NCI-H128 (cell line): ENCODE measurements at regions not wholly inside any gene's neighbourhood (a gene's known extent, or its start where the extent isn't known, plus 50 kb on each side); places are given as distances from the start of the nearest gene placed in this dataset.

Experiments
- DNase-seq: peaks from one replicate; lab custom pipeline; 2025; ENCODE audit not compliant: unreplicated experiment; lab: John Stamatoyannopoulos, UW

GRCh38 chr22:27156821-27157489 is 499.6 kb downstream of the MIAT start:
- no peak for DNase-seq

GRCh38 chr22:27157666-27158370 is 500.4 kb downstream of the MIAT start:
- DNase-seq: no peak

- DNase-seq: no peak
Measured at GRCh38 chr22:27159016-27159415, 501.6 kb downstream of the MIAT start.

GRCh38 chr22:27159716-27160295 is 502.4 kb downstream of the MIAT start:
- no peak for DNase-seq

DNA sequence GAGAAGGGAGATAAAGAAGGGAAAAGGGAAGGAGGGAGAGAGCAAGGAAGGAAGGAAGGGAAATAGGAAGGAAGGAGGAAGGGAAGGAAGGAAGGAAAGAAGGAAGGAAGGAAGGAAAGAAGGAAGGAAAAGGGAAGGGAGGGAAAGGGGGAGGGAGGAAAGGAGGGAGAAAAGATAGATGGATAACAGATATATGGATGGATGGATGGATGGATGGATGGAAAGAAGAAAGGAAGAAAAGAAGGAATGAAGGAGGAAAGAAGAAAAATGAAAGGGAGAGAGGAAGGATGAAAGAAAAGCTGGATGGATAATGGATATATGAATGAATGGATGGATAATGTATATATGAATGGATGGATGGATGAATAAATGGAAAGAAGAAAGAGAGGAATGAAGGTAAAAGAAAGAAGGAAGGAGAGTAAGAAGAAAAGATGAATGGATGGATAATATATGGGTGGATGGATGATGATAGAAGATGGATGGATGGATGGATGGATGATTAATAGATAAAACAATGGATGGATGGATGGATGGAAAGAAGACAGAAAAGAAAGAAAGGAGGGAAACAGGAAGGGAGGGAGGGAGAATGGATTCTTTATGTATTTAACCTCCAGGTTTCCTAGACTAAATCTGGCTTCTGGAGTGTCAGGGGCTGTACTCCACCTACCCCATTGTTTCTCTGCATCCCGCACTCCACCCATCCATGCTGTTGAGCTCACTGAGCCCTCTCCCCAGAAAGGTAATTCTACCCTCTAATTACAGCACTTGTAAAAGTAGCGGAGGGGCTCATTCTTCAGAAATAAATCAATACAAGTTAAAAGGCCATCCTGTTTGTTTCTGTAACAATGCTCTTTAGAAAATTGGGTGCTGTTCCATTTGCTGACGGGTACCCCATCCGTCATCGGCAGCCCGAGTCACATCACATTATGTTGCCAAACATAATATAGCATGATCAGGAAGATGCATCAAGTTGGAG is 506.1 kb downstream of the MIAT start:
- DNase-seq: no peak

DNA sequence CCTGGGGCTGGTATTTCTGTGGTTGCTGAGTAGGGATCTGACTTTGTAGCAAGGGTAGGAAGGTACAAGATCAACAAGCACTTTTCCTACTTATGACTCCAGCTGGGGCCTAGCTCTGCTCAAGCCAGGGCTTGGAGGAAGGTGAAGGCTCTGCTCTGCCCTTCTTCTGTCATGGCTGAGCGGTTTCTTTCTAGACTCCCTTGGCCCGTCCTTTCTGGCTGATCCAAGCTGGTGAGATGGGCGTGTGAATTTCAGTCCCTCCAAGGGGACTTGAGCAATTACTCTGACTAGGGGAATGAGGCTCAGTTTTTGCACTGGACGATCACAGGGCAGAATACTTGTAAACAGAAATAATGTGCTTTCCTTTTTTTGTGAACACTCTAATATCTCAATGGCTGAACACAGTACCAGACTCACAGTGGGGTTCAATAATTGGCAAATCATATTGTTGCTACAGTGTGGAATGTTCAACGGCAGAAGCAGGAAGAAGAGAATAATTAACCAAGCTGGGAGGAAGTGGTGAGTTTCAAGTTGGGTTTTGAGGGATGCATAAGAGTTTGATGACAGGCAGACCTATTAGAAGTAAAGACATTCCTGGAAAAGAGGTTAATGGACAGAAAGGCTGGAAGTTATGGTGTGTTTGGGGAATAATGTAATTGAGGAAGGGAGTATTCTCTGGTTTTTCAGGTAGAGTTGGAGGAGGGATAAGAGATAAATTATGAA is 507.6 kb downstream of the MIAT start:
- no peak for DNase-seq

DNA sequence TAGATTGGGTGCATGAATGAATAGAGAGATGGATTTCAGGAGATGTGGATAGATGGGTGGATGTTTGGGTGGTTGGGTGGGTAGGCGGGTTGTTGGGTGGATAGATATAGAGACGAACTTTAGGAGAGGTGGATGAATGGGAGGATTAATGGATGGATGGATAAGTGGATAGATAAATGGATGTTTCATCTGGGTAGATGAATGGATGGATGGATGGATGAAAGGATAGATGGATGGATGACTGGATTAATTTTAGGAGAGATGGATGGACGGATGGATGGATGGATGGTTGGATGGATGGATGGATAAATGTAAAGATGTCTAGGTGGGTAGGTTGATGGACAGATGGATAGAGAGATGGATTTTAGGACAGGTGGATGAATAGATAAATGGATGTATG is 511.3 kb downstream of the MIAT start:
- DNase-seq: no peak

DNA sequence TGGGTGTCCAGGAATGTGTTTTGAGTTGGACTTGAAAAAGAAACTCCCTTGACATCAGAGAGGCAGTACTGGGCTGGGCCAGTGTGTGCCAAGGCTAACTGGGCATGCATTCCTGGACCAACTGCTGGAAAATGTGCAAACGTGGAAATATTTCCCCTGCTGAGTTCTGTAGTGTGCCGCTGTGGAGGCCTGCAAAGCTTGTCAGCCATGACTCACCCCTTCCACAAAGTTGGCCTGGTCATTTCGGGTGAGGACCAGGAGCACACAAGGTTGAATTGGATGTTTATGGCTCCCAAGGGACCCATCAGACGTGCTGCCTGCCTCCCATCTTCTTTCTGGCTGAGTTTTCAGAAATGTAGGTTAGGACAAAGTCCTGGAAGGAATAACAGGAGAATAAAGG is 513.1 kb downstream of the MIAT start:
- no peak for DNase-seq

DNA sequence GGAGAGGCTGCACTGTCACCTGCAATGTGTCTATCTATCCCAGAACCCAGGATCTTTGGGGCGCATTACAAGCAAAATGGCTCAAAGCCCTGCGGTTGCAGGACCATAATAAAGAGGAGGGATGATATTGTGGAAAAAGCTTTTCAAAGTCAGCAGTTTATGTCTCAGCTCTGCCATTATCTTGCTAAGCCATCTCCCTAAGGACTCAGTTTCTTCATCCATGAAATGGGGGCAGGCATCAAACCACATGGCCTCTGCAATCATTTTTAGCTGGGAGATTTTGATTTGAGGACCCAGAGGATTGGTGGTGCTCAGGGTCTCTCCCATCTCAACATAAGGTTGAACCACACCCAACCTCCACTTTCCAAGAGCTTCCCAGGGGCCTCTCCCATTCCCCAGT is 513.8 kb downstream of the MIAT start:
- DNase-seq: no peak

- DNase-seq: no peak
Measured at GRCh38 chr22:27173530-27173929, 516.1 kb downstream of the MIAT start.

- DNase-seq: no peak
Measured at GRCh38 chr22:27175021-27175838, 517.8 kb downstream of the MIAT start.

GRCh38 chr22:27175974-27176373 is 518.6 kb downstream of the MIAT start:
- no peak for DNase-seq

GRCh38 chr22:27179161-27179560 is 521.8 kb downstream of the MIAT start:
- no peak for DNase-seq

- no peak for DNase-seq
Measured at GRCh38 chr22:27181537-27181936, 524.1 kb downstream of the MIAT start.

DNA sequence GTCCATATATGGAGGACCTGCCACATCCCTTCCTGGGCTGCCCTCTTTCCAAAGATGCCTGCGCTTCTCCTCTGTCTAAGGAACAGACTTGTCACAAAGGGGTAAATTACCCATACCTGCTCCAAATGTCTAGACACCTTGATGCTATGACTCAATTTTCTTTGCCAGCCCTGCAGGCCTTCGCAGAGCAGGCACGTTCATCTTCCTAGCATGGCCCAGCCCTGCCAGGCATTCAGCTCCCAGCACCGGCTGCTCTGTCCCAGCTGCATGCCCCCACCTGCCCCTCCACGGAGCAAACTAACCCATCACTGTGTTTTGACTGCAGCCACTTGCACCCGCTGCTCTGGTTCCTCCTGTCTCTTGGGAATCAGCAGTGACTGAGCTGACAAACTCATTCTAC is 526.1 kb downstream of the MIAT start:
- DNase-seq: no peak

DNA sequence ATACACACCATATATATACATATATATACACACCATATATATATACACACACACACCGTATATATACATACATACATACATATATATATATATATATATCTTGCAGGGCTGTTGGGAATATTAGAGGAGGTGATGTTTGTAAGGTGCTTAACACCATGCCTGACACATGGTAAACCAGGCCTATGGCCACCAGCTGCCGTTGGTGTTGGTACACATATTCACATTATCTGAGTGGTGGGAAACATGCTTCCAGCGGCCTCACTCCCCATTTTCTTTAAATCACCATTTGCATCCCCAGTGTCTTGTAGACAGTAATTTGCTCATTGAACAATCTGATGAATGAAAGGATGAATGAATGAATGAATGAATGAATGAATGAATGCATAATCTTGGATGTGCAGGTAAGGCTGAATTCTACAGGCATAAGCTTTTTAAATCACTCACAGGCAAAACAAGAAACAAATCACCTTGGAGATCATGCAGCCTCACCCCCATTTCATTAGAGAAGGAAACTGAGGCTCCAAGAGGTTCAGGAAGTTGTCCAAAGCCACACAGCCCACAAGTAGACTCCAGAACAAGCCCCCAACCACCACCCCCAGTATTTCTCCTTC is 527.8 kb downstream of the MIAT start:
- DNase-seq: no peak

GRCh38 chr22:27185760-27186302 is 528.4 kb downstream of the MIAT start:
- DNase-seq: no peak

- DNase-seq: no peak
Measured at GRCh38 chr22:27186643-27187042, 529.3 kb downstream of the MIAT start.
